K562 (cell line): ENCODE measurements at regions not wholly inside any gene's neighbourhood (a gene's known extent, or its start where the extent isn't known, plus 50 kb on each side); places are given as distances from the start of the nearest gene placed in this dataset.

Experiments used
- ATAC-seq: fragments of 200-7000 bp; cut with Tn5 transposase; 3 replicates; pipeline ENCODE4 v1.9.1; 2020; ENCODE audit warnings: moderate library complexity
- BruUV-seq: library from RNA; stranded (reverse); fragments of 400-500 nt; replicated peaks from 2 replicates; lab custom pipeline; 2021; lab: Mats Ljungman, UMichigan
- CTCF ChIA-PET: fragments of 300-600 bp; formaldehyde crosslinking; extraction: SDS; loops from one replicate; lab custom pipeline; 2021; ENCODE audit warnings: low intra/inter-chr PET ratio; lab: Yijun Ruan, JAX
- POLR2A ChIA-PET: fragments of 300-600, 350-650 bp; sonication (Branson Sonifier 250); formaldehyde crosslinking; extraction: SDS; loops from one replicate; lab custom pipeline; 2021; ENCODE audit warnings: antibody characterized with exemption, inconsistent platforms; lab: Yijun Ruan, JAX
- DNase-seq, 4 experiments: peaks; one replicate each; pipeline versions ENCODE4 v3.0.0 to v3.0.0-alpha.2; 2011 to 2018; ENCODE audit warnings: low spot score in 3 of 4, mixed read lengths in 3 of 4; ENCODE audit errors: extremely low read depth in 1 of 4
- FAIRE-seq: peaks from 2 replicates; lab custom pipeline; 2011; peaks lifted over from hg19 to GRCh38; lab: Jason Lieb, UNC
- H2AFZ ChIP-seq: 2 replicates; pipeline ENCODE4 v1.6.0; 2011; ENCODE audit warnings: low read depth, low read length, control low read depth, inconsistent platforms
- H3K27ac ChIP-seq: fragments of 200-600 bp; 3 replicates; pipeline ENCODE4 v1.8.0; 2011; ENCODE audit warnings: low read depth, mild to moderate bottlenecking, control low read depth, inconsistent platforms, low read length, moderate library complexity, mixed read lengths; ENCODE audit errors: extremely low read depth
- H3K27me3 ChIP-seq, 2 experiments: fragments of 300-600 bp in 1 of 2; 2 replicates in 1 of 2; 3 replicates in 1 of 2; pipeline versions ENCODE4 v1.6.0 to v1.8.0; 2011; ENCODE audit warnings: inconsistent platforms in 2 of 2, low read length in 2 of 2, mild to moderate bottlenecking in 1 of 2, mixed read lengths in 1 of 2, moderate library complexity in 1 of 2; ENCODE audit not compliant: control insufficient read depth in 2 of 2, insufficient read depth in 2 of 2
- H3K36me3 ChIP-seq: fragments of 300-600 bp; 3 replicates; pipeline ENCODE4 v1.8.0; 2011; ENCODE audit warnings: mild to moderate bottlenecking, low read length, inconsistent platforms; ENCODE audit not compliant: control insufficient read depth, insufficient read depth
- H3K4me1 ChIP-seq, 2 experiments: fragments of 200-600 bp in 1 of 2; replicated peaks in 1 of 2; 2 replicates in 1 of 2; 3 replicates in 1 of 2; pipeline versions ENCODE4 v1.5.1 to v1.8.0; 2011; ENCODE audit warnings: inconsistent platforms in 2 of 2, low read length in 2 of 2, mild to moderate bottlenecking in 1 of 2, mixed read lengths in 1 of 2, moderate library complexity in 1 of 2; ENCODE audit not compliant: control insufficient read depth in 2 of 2, insufficient read depth in 2 of 2
- H3K4me2 ChIP-seq: 2 replicates; pipeline ENCODE4 v1.6.1; 2011; ENCODE audit warnings: low read length, control low read depth, inconsistent platforms, mixed read lengths; ENCODE audit not compliant: insufficient read depth
- H3K4me3 ChIP-seq: fragments of 200-600 bp; sonication (generic), shearing (Covaris generic); 2 replicates; pipeline ENCODE4 v1.5.1; 2016; ENCODE audit warnings: control low read depth, inconsistent platforms
- H3K79me2 ChIP-seq: fragments of 200-600 bp; 3 replicates; pipeline ENCODE4 v1.8.0; 2011; ENCODE audit warnings: low read length, inconsistent platforms; ENCODE audit not compliant: control insufficient read depth, insufficient read depth
- H3K9ac ChIP-seq, 2 experiments: 2 replicates each; pipeline versions ENCODE4 v1.6.0 to v1.6.1; 2011; ENCODE audit warnings: low read depth in 2 of 2, low read length in 2 of 2, control low read depth in 1 of 2, inconsistent platforms in 1 of 2, mild to moderate bottlenecking in 1 of 2, mixed read lengths in 1 of 2; ENCODE audit not compliant: insufficient read depth in 1 of 2
- H3K9me1 ChIP-seq: one replicate; pipeline ENCODE4 v1.6.0; 2011; ENCODE audit warnings: inconsistent platforms, mild to moderate bottlenecking, low read length, moderate library complexity; ENCODE audit not compliant: control insufficient read depth, insufficient read depth
- H3K9me3 ChIP-seq: replicated peaks from 2 replicates; pipeline ENCODE4 v1.5.1; 2011; ENCODE audit warnings: low read depth, low read length, inconsistent platforms; ENCODE audit not compliant: control insufficient read depth, insufficient read depth
- H4K20me1 ChIP-seq: replicated peaks from 2 replicates; pipeline ENCODE4 v1.6.1; 2011; ENCODE audit warnings: low read length, inconsistent platforms, mixed read lengths; ENCODE audit not compliant: control insufficient read depth, insufficient read depth
- ARID4B ChIP-seq: sonication (generic); formaldehyde crosslinking; IDR thresholded peaks from 2 replicates; pipeline ENCODE4 v1.8.0; 2022; ENCODE audit warnings: mild to moderate bottlenecking, missing genetic modification reagents
- ERF ChIP-seq: fragments of 450-650 bp; formaldehyde crosslinking; IDR thresholded peaks from 2 replicates; pipeline ENCODE4 v1.4.0; 2020; ENCODE audit warnings: mild to moderate bottlenecking, mixed read lengths
- PCBP1 ChIP-seq: fragments of 200-400 bp; formaldehyde crosslinking; IDR thresholded peaks from 2 replicates; pipeline ENCODE4 v1.6.1; 2018; ENCODE audit warnings: mild to moderate bottlenecking, low read depth, low read length; ENCODE audit not compliant: poor library complexity, severe bottlenecking
- REST ChIP-seq, 2 experiments: fragments of 450-650 bp; formaldehyde crosslinking in 1 of 2; IDR thresholded peaks; 2 replicates each; pipeline versions ENCODE4 v1.4.0 to v1.6.1; 2014 to 2020; ENCODE audit warnings: mild to moderate bottlenecking in 2 of 2, borderline replicate concordance in 1 of 2, low read depth in 1 of 2
- SNIP1 ChIP-seq: fragments of 450-650 bp; IDR thresholded peaks from 2 replicates; pipeline ENCODE4 v1.7.1; 2017; ENCODE audit warnings: low read depth, mild to moderate bottlenecking
- SREBF1 ChIP-seq: fragments of 150-350 bp; IDR thresholded peaks from 2 replicates; pipeline ENCODE4 v1.6.1; 2014; ENCODE audit warnings: antibody characterized with exemption, low read depth, low read length, borderline replicate concordance
- ZNF121 ChIP-seq: sonication (generic); formaldehyde crosslinking; conservative IDR thresholded peaks from 2 replicates; pipeline ENCODE4 v1.8.0; 2022; ENCODE audit warnings: missing genetic modification reagents
- WGBS: fragments of 100-300 bp; shearing (Covaris generic); methylation state at CpG from one replicate; pipeline ENCODE4 v1.1.6; 2016; ENCODE audit warnings: low coverage, mixed read lengths; ENCODE audit not compliant: insufficient coverage; ENCODE audit errors: missing lambda C conversion rate; 5-methylcytosine and 5-hydroxymethylcytosine counted together
- in situ Hi-C: fragments of 300-500 bp; cut with MboI; formaldehyde crosslinking; loops from 4 replicates; pipeline ENCODE4 v1.15.0; 2018; ENCODE audit warnings: inconsistent platforms, mixed read lengths
- intact Hi-C: fragments of 100-400 bp; cut with micrococcal nuclease; formaldehyde crosslinking; loops from 2 replicates; pipeline ENCODE4 v1.14.2; 2022

- no peak for TF ChIP-seq ARID4B (CRISPR knock-in tag)
- TF ChIP-seq, all 486 proteins: peak for 6
Measured at GRCh38 chr3:16060358-16060852, 114.1 kb upstream of the GALNT15 start (continued).

- no peak for ATAC-seq
- FAIRE-seq: no peak
- H3K9me1 ChIP-seq: no peaks in the 10 kb centered on the region
- WGBS: 0% methylated on average over 1 of the region's 1 CpG
- H3K4me3 ChIP-seq: no peak overlapping the region
- no TSS peak for BruUV-seq
- no peak overlapping the region for H3K27ac ChIP-seq
- CTCF ChIA-PET: no interaction called here
- peaks cover 2 to 19% of the 10 kb centered on the region in 2 experiments; a peak in 3 of 5 replicates for H3K27me3 ChIP-seq
- H3K4me1 ChIP-seq: no peaks in the 10 kb centered on the region
- DNase-seq: no peak
- H3K79me2 ChIP-seq: no peaks in the 10 kb centered on the region
- no peaks in the 10 kb centered on the region for H3K9me3 ChIP-seq
- no peak overlapping the region for H3K9ac ChIP-seq
- H3K4me2 ChIP-seq: no peak overlapping the region
- no peak overlapping the region for H2AFZ ChIP-seq
- H3K36me3 ChIP-seq: no peaks in the 10 kb centered on the region
- in situ Hi-C loops (no loop called here), intact Hi-C loops (no loop called here)
- no peaks in the 10 kb centered on the region for H4K20me1 ChIP-seq
- POLR2A ChIA-PET: interaction anchor here (0.8 kb wide), 1 partner anchor 25 kb away, joined by 3 read pairs; no protein-coding TSS in a partner anchor
- TF ChIP-seq SNIP1 (no peak), ZNF121 (CRISPR knock-in tag) (no peak), ERF (no peak), SREBF1 (no peak), PCBP1 (no peak), REST (IDR thresholded peaks at IDR 0.05; ENCODE audit: borderline replicate concordance) (no peak), REST (CRISPR knock-in tag; IDR thresholded peaks at IDR 0.05; ENCODE audit: low read depth) (no peak)
Measured at GRCh38 chr3:16060945-16061344, 113.5 kb upstream of the GALNT15 start.
